ENCODE measurements at regions not wholly inside any gene's neighbourhood (a gene's known extent, or its start where the extent isn't known, plus 50 kb on each side); places are given as distances from the start of the nearest gene placed in this dataset.

GRCh38 chr3:40876496-40876895 lies 322.8 kb upstream of the CTNNB1 start:
- TF ChIP-seq CTCF (IDR thresholded peaks at IDR 0.05; ENCODE audit: extremely low read depth, missing control alignments) = no peak
- DNase-seq (ENCODE audit: low spot score) = no peak

DNA sequence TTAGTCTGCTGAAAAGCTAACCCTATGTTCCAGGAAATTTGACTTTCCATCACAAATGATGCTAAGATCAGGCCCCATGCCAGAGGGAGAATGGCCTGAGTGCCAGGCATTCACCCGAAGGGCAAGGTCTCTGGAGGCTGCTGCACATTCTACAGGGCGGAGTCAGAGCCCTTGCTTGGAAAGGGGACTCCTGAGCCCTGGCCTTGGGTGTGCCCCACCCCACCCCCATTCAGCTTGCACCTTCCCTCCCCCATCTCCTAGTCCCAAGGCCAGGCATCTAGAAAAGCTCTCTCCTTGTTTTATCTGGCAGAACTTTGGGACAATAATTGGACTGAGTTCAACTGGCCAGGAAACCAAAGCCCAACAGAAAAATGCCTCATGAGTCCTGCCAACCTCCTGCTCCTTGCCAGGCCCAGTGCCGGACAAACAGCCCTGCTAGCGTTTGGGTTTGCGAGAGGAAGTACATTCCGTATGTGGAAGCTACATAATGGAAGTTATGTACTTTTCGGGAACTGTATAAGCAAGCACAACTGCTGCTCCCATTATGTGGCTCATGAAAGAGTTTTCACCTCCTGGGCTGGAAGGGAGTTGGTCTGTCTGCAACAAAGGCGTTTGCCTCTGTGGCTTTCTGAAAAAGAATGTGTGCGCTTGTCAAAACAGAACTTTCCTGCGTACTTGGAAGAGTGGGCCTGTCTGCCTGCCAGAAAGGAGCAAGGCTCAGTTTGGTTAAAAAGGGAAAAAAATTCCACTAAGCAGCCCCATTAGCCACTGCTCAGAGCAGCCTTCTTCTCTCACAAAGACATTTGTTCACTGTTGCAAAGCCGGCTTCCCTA lies 321.5 kb upstream of the CTNNB1 start:
- no peak for DNase-seq (ENCODE audit: low spot score)
- no peak for TF ChIP-seq CTCF (IDR thresholded peaks at IDR 0.05; ENCODE audit: extremely low read depth, missing control alignments)

GRCh38 chr3:40878464-40878905 lies 320.8 kb upstream of the CTNNB1 start:
- DNase-seq (ENCODE audit: low spot score) = no peak
- TF ChIP-seq CTCF (IDR thresholded peaks at IDR 0.05; ENCODE audit: extremely low read depth, missing control alignments) = no peak

- TF ChIP-seq CTCF (IDR thresholded peaks at IDR 0.05; ENCODE audit: extremely low read depth, missing control alignments) = no peak
- DNase-seq (ENCODE audit: low spot score) = no peak
Measured at GRCh38 chr3:40885430-40885829, 313.9 kb upstream of the CTNNB1 start.

- TF ChIP-seq CTCF (IDR thresholded peaks at IDR 0.05; ENCODE audit: extremely low read depth, missing control alignments) = no peak
- DNase-seq (ENCODE audit: low spot score) = no peak
Measured at GRCh38 chr3:40886660-40887425, 312.5 kb upstream of the CTNNB1 start.

DNA sequence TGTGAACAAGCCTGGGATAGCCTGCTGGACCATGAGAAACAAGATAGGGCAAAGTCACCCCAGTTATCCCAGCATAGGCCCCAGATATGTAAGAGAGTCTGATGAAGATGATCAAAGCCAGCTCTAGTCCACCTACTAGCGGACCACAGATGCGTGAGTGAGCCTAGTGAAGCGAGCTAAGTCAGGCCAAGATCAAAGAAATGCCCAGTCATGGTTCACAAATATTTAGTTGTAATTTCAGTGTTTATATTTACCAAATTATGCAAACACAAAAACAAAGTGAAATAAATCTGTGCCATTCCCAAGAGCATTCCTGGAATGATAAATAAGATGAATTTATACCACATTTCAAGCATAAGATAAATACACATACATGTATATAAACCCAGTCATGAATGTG lies 308.1 kb upstream of the CTNNB1 start:
- no peak for DNase-seq (ENCODE audit: low spot score)
- TF ChIP-seq CTCF (IDR thresholded peaks at IDR 0.05; ENCODE audit: extremely low read depth, missing control alignments) = no peak

DNA sequence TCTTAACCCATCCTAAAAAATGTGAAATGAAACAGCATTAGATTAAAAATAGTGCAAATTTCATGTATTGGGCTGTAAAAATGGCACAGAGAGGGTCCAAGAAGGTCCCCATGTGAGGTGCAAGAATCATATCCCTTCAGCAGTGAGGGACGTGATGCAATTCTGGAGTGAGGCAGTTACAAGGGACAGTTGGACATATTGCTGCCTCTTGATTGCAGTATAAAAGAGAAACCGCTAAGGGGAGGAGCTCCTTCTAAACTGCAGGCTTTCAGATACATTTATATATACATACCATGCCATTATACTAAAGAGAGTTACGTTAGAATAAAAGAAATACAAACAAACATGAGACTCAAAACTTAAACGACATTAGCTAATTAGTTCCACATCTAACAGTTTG lies 304.2 kb upstream of the CTNNB1 start:
- no peak for TF ChIP-seq CTCF (IDR thresholded peaks at IDR 0.05; ENCODE audit: extremely low read depth, missing control alignments)
- DNase-seq (ENCODE audit: low spot score) = no peak
